ENCODE measurements at regions not wholly inside any gene's neighbourhood (a gene's known extent, or its start where the extent isn't known, plus 50 kb on each side); places are given as distances from the start of the nearest gene placed in this dataset.

- BruUV-seq (replicated peaks): no TSS peak
- WGBS (ENCODE audit: insufficient coverage, low coverage, missing lambda C conversion rate): 4% methylated on average over 9 of the region's 9 CpGs
- POLR2A ChIA-PET: no interaction called here
These were observed 283.4 kb upstream of the GRIP1 start for GRCh38 chr12:66962290-66962689.

GRCh38 chr12:66963901-66964300 is 285.0 kb upstream of the GRIP1 start:
- no TSS peak for BruUV-seq (replicated peaks)
- Histone ChIP-seq H3K4me1 (replicated peaks in 1 of 2; ENCODE audit: control insufficient read depth in 2 of 2, insufficient read depth in 2 of 2, low read length in 2 of 2) (no peaks in the 10 kb centered on the region), H3K36me3 (ENCODE audit: control insufficient read depth, insufficient read depth, low read length) (no peaks in the 10 kb centered on the region), H3K9me3 (replicated peaks; ENCODE audit: control insufficient read depth, insufficient read depth, low read depth, low read length) (no peaks in the 10 kb centered on the region), H3K4me2 (ENCODE audit: insufficient read depth, low read length) (no peak overlapping the region), H4K20me1 (replicated peaks; ENCODE audit: control insufficient read depth, insufficient read depth, low read length) (no peaks in the 10 kb centered on the region), H3K9ac (ENCODE audit: insufficient read depth in 1 of 2, low read depth in 2 of 2, low read length in 2 of 2) (no peak overlapping the region), H3K27ac (ENCODE audit: extremely low read depth, low read depth, low read length) (no peak overlapping the region), H3K4me3 (no peak overlapping the region), H3K79me2 (ENCODE audit: control insufficient read depth, insufficient read depth, low read length) (no peaks in the 10 kb centered on the region), H2AFZ (ENCODE audit: low read depth, low read length) (no peak overlapping the region), H3K9me1 (ENCODE audit: control insufficient read depth, insufficient read depth, low read length) (no peaks in the 10 kb centered on the region), H3K27me3 (ENCODE audit: control insufficient read depth in 2 of 2, insufficient read depth in 2 of 2, low read length in 2 of 2) (no peaks in the 10 kb centered on the region)
- intact Hi-C loops (cut with micrococcal nuclease): no loop called here
- in situ Hi-C loops (cut with MboI): no loop called here
- ChIA-PET CTCF (ENCODE audit: low intra/inter-chr PET ratio) (no interaction called here), POLR2A (no interaction called here)
- 1% methylated on average over 4 of the region's 4 CpGs for WGBS (ENCODE audit: insufficient coverage, low coverage, missing lambda C conversion rate)
- ATAC-seq (no peak), FAIRE-seq (no peak), DNase-seq (ENCODE audit: extremely low read depth in 1 of 4, low spot score in 3 of 4) (no peak)
- no peak for TF ChIP-seq E2F8 (IDR thresholded peaks at IDR 0.05; ENCODE audit: low read depth, partially characterized antibody)
- no peak for TF ChIP-seq GTF2F1 (IDR thresholded peaks at IDR 0.05; ENCODE audit: low read depth, low read length)
- TF ChIP-seq CSDE1 (IDR thresholded peaks at IDR 0.05): no peak
- no peak for TF ChIP-seq KAT2B (IDR thresholded peaks at IDR 0.05; ENCODE audit: low read depth, low read length)
- no peak for TF ChIP-seq XRCC5 (IDR thresholded peaks at IDR 0.05; ENCODE audit: low read depth, low read length)
- TF ChIP-seq HMG20A (CRISPR knock-in tag; conservative IDR thresholded peaks at IDR 0.05): no peak
- no peak for TF ChIP-seq ZNF717 (CRISPR knock-in tag; IDR thresholded peaks at IDR 0.05)

More at GRCh38 chr12:66962290-66962689, 283.4 kb upstream of the GRIP1 start:
- TF ChIP-seq FOXA3 (CRISPR knock-in tag; conservative IDR thresholded peaks at IDR 0.05 in 1 of 2, IDR thresholded peaks at IDR 0.05 in 1 of 2) (no peak), NCOA1 (IDR thresholded peaks at IDR 0.05; ENCODE audit: low read depth) (no peak), NUFIP1 (IDR thresholded peaks at IDR 0.05; ENCODE audit: partially characterized antibody) (no peak), RBM22 (IDR thresholded peaks at IDR 0.05; ENCODE audit: low read depth, low read length, poor library complexity, severe bottlenecking) (no peak), DPF2 (IDR thresholded peaks at IDR 0.05) (no peak), NELFE (IDR thresholded peaks at IDR 0.05; ENCODE audit: insufficient read depth, insufficient read length) (no peak), HNRNPK (IDR thresholded peaks at IDR 0.05; ENCODE audit: low read depth, low read length, poor library complexity, severe bottlenecking) (no peak), POLR2AphosphoS5 (IDR thresholded peaks at IDR 0.05; ENCODE audit: control insufficient read depth, insufficient read depth, low read depth, low read length) (no peak)
- intact Hi-C loops (cut with micrococcal nuclease): no loop called here
- no peaks in the 10 kb centered on the region for H3K79me2 ChIP-seq (ENCODE audit: control insufficient read depth, insufficient read depth, low read length)
- no peak overlapping the region for H2AFZ ChIP-seq (ENCODE audit: low read depth, low read length)
- DNase-seq (ENCODE audit: extremely low read depth in 1 of 4, low spot score in 3 of 4): no peak
- no peaks in the 10 kb centered on the region for H3K9me3 ChIP-seq (replicated peaks; ENCODE audit: control insufficient read depth, insufficient read depth, low read depth, low read length)
- no peak overlapping the region for H3K4me2 ChIP-seq (ENCODE audit: insufficient read depth, low read length)
- H3K27ac ChIP-seq (ENCODE audit: extremely low read depth, low read depth, low read length): no peak overlapping the region
- H3K9me1 ChIP-seq (ENCODE audit: control insufficient read depth, insufficient read depth, low read length): no peaks in the 10 kb centered on the region
- H3K9ac ChIP-seq (ENCODE audit: insufficient read depth in 1 of 2, low read depth in 2 of 2, low read length in 2 of 2): no peak overlapping the region
- H4K20me1 ChIP-seq (replicated peaks; ENCODE audit: control insufficient read depth, insufficient read depth, low read length): no peaks in the 10 kb centered on the region
- no peak for ATAC-seq
- no peak overlapping the region for H3K4me3 ChIP-seq
- no peaks in the 10 kb centered on the region for H3K4me1 ChIP-seq (replicated peaks in 1 of 2; ENCODE audit: control insufficient read depth in 2 of 2, insufficient read depth in 2 of 2, low read length in 2 of 2)
- no peak for FAIRE-seq
- CTCF ChIA-PET (ENCODE audit: low intra/inter-chr PET ratio): no interaction called here
- in situ Hi-C loops (cut with MboI): no loop called here
- no peaks in the 10 kb centered on the region for H3K36me3 ChIP-seq (ENCODE audit: control insufficient read depth, insufficient read depth, low read length)
- H3K27me3 ChIP-seq (ENCODE audit: control insufficient read depth in 2 of 2, insufficient read depth in 2 of 2, low read length in 2 of 2): no peaks in the 10 kb centered on the region

Measured in K562 (cell line).